ENCODE measurements at regions not wholly inside any gene's neighbourhood (a gene's known extent, or its start where the extent isn't known, plus 50 kb on each side); places are given as distances from the start of the nearest gene placed in this dataset.
"Not testable (repeated sequence)": the region's sequence is repeated elsewhere in the genome, so short reads cannot be mapped to it uniquely, and the experiment has no call there.

GRCh38 chr12:125312471-125312870 is 247.2 kb downstream of the AACS start:
- no peak for DNase-seq

- DNase-seq: no peak
Measured at GRCh38 chr12:125314051-125314755, 249.0 kb downstream of the AACS start.

- DNase-seq: no peak
Measured at GRCh38 chr12:125315771-125316170, 250.5 kb downstream of the AACS start.

- no peak for DNase-seq
Measured at GRCh38 chr12:125320177-125320576, 254.9 kb downstream of the AACS start.

- DNase-seq: no peak
Measured at GRCh38 chr12:125324861-125325490, 259.7 kb downstream of the AACS start.

- DNase-seq: no peak
Measured at GRCh38 chr12:125329239-125330102, 264.2 kb downstream of the AACS start.

- peak; percentile 82 for DNase-seq
Measured at GRCh38 chr12:125330645-125331341, 265.6 kb downstream of the AACS start.

GRCh38 chr12:125331342-125332052 is 266.3 kb downstream of the AACS start:
- no peak for DNase-seq

- DNase-seq: no peak
Measured at GRCh38 chr12:125332900-125333299, 267.7 kb downstream of the AACS start.

GRCh38 chr12:125336246-125336645 is 271.0 kb downstream of the AACS start:
- no peak for DNase-seq

- no peak for DNase-seq
Measured at GRCh38 chr12:125340791-125341190, 275.6 kb downstream of the AACS start.

- DNase-seq: no peak
Measured at GRCh38 chr12:125341422-125341821, 276.2 kb downstream of the AACS start.

GRCh38 chr12:125343649-125344048 is 278.4 kb downstream of the AACS start:
- no peak for DNase-seq

- DNase-seq: no peak
Measured at GRCh38 chr12:125346362-125346761, 281.1 kb downstream of the AACS start.

GRCh38 chr12:125351788-125352187 is 286.6 kb downstream of the AACS start:
- DNase-seq: no peak

GRCh38 chr12:125353002-125353401 is 287.8 kb downstream of the AACS start:
- not testable (repeated sequence) for DNase-seq

- no peak for DNase-seq
Measured at GRCh38 chr12:125353871-125354270, 288.6 kb downstream of the AACS start.

- no peak for DNase-seq
Measured at GRCh38 chr12:125355614-125356013, 290.4 kb downstream of the AACS start.

GRCh38 chr12:125356111-125356510 is 290.9 kb downstream of the AACS start:
- DNase-seq: no peak

- DNase-seq: no peak
Measured at GRCh38 chr12:125357561-125357960, 292.3 kb downstream of the AACS start.

GRCh38 chr12:125360540-125360939 is 295.3 kb downstream of the AACS start:
- DNase-seq: no peak

- DNase-seq: no peak
Measured at GRCh38 chr12:125371033-125371432, 305.8 kb downstream of the AACS start.

Data from stimulated activated CD8-positive, alpha-beta memory T cell treated with anti-CD3 and anti-CD28 coated beads, Interleukin-4, amount 100 ng/mL, for 48 hours (primary cell).